NCI-H748 treated with DMSO at 0.1 percent for 48 hours (cell line): ENCODE measurements at regions not wholly inside any gene's neighbourhood (a gene's known extent, or its start where the extent isn't known, plus 50 kb on each side); places are given as distances from the start of the nearest gene placed in this dataset.

ENCODE experiments used
- DNase-seq: peaks from one replicate; lab custom pipeline; 2025; lab: John Stamatoyannopoulos, UW

DNA sequence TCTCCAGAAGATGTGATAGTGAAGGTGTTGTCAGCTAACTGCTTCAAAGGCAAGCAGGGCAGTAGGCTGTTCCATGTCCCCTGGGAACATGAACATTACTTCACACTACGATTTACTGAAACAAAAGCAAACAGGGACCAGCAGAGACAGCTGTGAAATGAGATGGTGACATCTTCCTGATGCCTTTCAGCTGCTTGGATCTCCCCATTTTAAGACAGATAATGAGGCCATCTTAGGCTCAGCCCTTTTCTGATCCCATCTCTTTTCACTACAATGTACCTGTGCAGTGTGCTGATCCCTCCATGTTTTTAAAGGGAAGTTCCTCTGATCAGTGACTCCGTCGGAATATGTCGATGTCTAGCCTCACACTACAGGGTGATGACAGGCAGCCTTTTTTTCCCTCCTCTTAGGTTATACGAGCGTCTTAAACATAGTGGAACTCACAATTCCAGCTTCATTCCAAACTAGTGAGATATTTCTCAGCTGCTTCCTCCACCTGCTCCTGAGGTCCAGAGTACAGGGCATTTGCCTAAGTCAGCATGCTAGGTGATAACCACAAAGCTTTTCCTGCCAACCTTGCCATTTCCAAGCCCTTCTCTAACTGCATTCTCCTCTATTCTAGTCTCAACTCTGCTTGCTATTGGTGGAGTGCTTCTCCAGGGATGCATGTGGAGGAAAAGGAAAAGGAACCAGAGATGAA, 87.6 kb upstream of the EGLN3 start:
- no peak for DNase-seq

DNA sequence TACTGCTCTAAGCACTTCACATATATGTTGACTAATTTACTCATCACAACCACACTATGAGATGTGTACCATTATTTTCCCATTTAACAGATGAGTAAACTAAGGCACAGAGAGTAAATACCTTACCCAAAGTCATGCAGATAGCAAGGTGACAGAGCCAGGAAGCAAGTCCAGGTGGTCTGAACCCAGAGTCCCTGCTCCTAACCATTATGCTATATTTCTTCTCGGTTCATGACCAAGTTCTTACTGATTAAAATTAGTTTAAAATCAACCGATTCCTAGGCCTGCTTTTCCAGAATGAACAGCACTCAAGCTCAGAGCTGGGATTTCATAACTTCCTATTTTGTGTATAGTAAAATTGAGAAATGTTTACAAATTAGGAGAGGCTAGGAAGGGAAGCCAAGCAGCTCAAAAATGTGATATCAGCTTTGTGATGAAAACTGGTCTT, 85.5 kb upstream of the EGLN3 start:
- no peak for DNase-seq

DNA sequence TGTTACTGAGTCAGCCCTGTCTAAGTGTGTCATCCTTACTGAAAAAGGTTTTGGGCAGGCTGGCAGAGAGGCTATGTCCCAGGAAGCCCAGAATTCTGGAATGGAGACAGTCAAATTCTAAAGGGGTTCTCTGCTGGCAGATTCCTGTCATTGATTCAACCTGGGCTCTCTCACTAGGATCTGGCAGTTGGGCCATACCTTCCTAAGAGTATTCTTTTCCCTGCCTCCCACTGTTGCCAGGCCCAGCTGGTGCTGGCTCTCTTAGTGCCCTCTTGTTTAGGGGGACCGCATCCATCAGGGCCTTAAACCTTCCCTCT, 85.0 kb upstream of the EGLN3 start:
- DNase-seq, result no peak

DNA sequence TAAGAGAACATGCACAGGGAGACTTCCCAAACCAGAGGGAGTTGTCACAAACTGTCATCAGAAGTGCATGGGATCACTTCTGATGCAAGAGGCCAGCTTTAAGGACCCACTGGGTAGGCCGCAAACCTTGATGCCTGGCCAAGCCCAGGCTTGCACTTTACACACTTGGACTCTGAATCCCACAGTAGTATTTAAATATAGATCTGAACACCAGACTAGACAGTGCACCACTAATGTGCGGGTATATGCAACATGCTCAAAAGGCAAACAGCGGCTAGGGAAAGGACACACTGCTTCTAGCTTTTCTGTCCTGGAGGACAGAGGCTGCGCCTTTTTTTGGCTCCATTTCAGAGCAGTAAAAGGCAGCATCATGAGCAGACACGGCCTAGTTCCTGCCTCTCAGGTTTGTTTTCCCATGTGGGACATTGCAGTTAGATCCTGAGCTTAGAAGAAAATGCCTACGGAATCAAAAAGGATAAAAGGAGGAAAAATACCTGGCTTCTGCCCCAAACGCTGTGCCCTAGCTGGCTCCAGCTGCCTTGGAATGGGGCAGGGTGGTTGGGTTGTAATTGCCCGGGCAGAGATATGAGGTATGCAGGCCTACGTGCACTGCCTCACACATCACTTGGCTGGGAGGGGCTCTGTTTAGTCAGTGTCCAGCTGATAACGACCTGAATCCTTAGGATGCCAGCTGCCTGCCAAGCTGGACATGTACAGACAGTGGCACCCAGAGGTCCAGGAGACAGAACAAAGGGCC, 84.5 kb upstream of the EGLN3 start:
- no peak for DNase-seq

DNA sequence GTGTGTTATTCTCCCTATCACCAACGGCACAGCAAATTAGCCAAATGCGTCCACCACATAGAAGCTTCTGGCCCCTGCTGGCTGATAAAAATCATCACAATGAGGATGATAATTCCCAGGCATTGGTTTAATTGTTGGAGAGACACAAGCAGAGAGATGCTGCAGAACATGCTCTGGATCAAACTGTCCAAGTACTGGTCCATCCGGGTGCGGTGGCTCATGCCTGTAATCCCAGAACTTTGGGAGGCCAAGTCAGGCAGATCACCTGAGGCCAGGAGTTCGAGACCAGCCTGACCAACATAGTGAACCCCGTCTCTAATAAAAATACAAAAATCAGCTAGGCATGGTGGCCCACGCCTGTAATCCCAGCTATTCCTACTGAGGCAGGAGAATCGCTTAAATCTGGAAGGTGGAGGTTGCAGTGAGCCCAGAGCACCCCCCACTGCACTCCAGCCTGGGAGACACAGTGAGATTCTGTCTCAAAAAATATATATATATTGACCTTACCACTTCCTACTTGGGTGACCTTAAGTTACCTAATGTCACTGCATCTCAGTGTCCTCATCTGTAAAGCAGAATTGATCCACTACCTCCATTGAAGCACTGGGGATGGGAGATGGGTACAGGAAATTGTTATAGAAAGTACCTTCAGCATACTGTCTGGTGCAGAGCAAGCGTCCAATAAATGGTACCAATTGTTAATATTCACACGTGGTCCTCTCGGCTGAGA, 83.7 kb upstream of the EGLN3 start:
- no peak for DNase-seq

DNA sequence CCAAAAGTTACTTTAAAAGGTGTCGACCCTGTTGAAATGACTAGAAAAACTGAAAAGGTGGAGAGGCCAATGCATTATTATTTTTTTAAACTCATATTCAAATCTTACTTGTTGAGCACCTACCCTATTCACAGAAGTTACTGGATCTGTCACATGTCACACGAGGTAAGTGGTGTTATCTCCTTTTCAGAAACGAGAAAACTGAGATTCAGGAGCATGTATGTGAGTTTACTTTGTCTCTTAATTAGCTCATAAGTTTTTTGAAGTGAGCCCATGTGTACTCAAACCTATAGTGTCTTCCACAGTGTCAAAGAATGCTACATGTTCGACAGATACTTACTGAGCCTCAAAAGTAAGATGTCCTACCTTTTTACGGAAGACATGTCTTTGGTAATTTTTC, 81.8 kb upstream of the EGLN3 start:
- DNase-seq, result no peak

DNA sequence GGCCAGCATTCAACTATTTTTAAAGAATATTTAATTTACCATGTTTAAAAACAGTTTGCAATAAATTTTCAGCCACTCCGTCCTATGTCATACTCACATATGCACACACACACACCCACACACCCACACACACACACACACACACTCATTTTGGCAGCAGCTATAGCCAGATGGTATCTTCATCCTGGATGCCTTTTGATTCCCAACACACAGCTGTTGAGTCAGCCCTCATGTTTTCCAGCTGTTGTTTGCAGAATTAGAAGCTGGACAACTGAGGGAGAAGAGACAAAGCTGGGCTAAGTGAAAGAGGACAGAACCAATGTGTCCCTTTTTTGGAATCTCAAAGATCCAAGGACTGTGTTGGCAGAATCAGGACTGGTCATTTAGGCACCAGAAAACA, 80.0 kb upstream of the EGLN3 start:
- no peak for DNase-seq

DNA sequence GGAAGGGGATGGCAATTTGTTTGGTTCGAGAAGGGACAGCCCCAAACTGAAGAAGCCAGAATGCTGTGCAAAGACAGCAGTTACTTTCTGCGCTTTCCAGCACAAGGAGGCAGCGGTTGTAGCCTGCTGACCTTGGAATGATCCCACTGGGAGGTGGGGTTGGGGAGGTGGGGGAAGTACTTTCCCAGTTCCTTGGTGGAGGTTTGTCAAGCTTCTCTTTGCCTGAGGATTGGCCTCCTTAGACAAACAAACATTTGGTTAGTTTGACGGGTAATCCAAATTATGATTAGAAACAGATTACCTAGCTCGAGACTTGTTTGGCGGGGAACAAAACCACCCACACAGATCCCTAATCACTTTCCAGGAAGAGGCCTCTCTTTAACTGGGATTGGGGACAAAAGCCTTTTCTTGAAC, 79.1 kb upstream of the EGLN3 start:
- DNase-seq, result no peak

DNA sequence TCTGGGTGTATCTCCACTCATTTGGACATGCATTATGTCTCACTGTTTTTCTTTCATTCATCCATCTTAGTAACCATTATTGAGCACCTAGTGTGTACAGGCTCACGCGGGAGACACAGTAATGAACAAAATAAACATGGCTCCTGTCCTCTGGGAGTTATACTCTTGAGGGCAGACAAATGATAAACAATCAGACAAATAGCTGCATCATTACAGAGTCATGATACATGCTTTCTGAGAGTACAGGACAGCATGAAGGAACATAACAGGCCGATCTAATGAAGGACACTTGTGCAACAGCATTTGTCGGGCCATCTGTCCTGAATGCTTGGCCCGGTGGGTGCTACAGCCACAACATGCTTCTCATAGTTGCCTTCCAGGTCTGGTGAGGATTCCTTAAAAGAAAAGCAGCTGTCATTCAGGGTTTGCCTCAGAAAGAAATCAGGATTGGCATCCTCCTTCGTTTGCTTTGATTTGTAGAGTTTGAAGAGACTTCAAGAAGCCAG, 77.2 kb upstream of the EGLN3 start:
- no peak for DNase-seq

DNA sequence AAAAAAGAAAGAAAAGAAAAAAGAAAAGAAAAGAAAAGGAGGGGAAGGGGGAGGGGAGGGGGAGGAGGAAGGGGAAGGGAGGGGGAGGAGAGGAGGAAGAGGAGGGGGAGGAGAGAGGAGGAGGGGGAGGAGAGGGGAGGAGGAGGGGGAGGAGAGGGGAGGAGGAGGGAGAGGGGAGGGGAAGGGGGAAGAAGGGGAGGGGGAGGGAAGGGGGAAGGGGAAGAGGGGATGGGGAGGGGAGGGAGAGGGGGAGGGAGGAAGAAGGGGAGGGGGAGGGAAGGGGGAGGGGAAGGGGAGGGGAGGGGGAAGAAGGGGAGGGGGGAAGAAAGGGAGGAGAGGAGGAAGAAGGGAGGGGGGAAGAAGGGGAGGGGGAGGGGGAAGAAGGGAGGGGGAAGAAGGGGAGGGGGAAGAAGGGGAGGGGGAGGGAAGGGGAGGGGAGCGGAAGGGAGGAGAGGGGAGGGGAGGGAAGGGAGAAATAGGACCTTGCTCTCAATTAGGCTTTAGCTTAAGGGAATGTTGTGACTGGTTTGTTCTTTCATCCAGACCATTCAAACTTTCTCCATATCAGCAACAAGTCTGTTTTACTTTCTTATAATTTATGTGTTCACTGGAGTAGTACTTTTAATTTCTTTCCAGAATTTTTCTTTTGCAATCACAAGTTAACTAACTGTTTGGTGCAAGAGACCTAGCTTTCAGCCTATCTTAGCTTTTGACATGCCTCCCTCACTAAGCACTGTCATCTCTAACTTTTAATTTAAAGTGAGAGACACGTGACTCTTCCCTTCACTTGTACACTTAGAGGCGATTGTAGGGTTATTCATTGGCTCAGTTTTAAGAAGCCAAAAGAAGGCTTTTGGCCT, 76.5 kb upstream of the EGLN3 start:
- no peak for DNase-seq

DNA sequence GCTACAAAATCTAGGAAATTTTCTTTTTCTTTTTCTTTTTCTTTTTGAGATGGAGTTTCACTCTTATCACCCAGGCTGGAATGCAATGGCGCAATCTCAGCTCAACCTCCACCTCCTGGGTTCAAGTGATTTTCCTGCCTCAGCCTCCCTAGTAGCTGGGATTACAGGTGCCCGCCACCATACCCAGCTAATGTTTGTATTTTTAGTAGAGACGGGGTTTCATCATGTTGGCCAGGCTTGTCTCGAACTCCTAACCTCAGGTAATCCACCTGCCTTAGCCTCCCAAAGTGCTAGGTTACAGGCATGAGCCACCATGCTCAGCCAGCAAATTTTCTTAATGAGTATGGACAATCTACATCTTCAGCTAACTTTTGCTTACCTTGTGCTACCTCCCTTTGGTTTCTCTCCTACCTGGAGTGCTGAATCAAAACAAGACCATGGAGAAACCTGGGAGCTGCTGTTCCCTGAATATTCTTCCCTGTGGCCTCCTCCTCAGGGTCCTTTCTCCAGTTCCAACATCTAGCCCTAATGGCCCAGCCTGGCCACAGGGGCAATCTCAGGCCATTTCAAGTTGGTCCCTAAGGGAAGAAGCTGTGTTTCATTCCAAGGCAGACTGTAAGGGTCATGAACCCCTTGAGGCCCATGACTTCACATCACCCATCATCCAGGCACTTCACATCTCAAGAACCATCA, 74.6 kb upstream of the EGLN3 start:
- no peak for DNase-seq

DNA sequence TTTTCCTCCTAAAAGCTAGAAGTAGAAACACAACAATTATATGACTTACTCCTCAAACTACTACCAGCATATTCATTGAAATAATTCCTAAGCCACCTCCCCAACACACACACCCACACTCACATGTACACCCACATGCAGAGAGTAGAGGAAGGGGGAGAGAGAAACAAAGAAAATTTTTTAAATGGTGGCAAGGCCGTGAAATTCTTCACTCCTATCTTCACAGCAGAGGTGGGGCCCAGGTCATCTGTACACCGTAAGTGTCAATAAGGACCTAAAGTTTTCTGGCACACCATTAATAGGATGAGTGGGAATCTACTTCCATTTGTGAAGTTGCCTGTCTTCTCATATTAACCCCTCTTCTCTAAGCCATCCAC, 73.9 kb upstream of the EGLN3 start:
- DNase-seq, result no peak

DNA sequence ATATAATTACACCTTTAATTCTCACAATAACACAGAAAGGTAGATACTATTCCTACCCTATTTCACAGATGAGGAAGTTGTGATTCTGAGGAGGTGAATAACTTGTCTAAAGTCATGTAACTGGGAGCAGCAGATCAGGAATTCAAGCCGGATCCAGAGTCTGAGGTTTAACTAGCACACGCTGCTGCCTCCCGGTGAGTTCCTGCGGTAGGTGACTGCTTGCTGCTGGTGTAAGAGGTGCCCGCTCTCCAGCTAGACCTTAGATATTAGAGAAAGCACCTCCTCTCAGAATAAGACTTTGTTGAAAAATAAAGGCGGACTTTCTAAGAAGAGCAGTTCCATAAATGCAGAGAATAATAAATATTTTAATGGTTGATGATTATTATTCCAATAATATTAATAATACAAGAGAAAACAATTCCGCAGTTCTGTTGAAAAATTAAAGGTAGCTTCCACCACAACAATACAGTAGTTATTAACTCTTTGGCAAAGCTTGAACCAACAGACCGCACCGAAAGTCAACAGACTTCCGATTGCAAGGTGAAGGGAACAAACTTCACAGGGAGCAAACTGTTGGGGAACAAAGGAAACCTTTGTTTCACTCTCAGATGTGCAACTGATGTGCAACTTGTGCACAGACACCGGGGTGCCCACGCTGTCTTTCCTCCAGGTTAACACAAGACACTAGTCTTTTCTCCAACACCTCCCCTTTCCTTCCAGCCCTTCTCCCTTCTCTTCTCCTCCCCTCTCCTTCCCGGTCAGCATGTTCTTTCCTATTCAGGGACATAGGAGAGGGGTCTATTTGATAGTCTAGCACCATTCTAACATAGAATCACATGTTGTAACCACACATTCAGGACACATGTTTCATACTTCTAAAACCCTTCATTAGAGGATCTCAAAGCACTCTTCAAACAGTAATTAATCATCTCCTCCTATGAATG, 73.2 kb upstream of the EGLN3 start:
- DNase-seq, result no peak

DNA sequence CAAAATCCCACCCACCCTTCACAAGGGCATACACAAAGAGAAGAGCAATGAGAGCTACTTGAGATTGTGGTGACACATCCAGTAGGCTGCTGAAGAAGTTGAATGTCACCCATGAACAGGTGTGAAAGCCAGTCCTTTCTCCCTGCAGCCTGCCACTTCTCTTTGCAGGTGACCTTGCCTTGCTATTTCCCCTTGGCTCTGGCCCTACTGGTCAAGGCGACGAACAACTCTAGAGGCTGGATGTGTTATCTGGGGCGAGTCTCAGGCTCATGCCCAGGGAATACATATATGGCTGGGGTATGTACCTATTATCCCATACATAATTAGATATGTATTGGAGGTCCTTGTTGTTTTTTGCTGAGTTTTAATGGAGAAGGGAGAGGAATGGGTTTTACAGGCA, 70.2 kb upstream of the EGLN3 start:
- no peak for DNase-seq

DNA sequence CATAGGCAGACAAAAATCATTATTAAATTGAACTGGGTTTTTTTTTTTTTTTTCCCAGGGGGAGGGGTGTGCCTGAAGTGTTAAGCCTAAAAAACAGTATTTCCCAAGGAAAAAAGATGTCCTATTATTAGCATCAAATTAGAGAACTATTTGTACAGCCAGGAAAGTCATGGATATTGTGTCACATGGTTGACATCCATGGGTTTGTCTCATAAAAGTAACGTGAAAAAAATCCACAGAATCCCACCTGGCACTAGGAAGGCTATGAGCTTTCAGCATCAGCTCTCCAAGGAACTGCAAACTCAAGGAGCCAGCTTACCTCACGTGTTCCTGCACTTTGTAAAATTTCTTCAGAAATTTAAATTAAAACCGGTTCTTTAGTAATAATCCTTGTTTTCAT, 69.1 kb upstream of the EGLN3 start:
- no peak for DNase-seq

DNA sequence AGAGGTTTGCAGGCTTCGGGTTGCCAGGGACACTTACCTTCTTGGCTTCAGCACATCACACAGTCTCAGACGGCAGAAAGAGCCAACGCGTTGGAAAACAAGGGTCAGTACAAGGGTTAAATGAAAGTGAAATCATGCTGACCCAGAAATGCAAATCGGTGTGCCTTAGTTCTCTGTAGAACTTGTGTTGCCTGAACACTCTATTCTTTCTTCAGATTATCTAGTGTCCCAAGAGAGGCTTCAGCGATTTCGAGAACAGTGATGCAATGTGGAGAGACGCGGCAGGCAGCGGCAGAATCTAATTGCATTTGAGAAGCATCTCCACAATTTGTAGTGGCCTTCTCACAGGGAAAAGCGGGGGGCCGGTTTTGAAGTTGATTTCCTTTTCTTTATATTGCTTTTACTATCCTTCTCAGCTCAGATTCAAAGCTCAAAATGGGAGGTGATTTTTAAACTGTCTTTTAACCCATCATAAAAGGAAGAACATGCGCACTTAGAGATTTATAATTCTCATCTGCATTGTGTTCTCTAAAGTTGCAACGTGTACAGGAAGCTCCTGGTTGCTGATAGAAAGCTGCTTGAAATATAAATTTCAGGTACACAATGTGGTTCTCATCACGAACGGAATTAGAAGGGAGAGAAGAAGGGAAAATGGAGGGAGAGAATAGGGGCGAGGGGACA, 67.8 kb upstream of the EGLN3 start:
- no peak for DNase-seq

DNA sequence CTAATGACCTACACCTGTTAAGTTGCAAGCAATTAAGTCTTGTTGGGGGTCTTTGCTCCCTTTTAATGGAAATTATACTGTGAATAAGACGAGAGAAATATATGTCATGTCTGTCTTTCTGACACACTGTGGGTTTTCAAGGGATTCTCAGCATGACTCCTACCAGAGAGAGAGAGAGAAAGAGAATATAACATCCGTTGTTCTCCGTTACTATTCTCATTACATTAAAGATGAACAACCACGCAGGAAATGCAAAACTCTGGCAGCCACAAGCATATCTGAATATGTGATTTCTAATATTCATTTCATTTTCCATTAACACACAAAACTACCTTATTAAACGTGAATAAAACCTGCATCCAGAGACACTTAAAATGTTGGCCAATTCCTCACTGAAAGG, 67.3 kb upstream of the EGLN3 start:
- no peak for DNase-seq

DNA sequence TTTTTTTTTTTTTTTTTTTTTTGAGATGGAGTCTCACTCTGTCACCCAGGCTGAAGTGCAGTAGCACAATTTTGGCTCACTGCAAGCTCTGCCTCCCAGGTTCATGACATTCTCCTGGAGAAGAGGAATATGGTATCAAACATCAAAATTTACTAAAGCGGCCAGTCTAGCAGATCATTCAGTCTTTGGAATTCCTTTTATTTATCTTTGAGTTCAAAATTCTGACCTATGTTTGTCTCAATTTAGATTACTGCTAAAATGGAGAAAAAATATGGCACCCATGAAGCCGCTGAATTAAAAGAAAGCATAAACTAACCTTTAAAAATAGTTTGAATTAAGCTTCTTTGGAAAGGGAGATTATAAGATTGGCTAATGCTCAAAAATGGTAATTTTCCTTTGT, 64.5 kb upstream of the EGLN3 start:
- no peak for DNase-seq

DNA sequence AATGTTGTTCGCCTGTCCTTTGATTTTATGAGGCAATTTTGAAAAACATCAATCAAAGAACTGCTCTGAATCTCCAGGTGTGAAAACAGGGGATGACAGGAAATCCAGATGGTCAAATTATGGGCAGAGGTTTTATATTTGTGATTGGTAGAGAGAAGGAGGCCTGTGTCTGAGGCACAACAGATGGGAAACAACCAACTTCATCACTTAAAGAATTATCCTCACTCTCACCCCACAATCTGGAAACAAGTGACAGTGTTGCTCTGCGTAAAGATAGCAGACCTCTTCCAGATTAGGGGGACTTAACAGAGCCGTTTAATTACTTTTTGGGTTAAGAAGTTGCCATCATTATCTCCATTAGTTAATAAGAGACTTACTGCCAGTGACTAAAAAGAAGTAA, 64.1 kb upstream of the EGLN3 start:
- no peak for DNase-seq

DNA sequence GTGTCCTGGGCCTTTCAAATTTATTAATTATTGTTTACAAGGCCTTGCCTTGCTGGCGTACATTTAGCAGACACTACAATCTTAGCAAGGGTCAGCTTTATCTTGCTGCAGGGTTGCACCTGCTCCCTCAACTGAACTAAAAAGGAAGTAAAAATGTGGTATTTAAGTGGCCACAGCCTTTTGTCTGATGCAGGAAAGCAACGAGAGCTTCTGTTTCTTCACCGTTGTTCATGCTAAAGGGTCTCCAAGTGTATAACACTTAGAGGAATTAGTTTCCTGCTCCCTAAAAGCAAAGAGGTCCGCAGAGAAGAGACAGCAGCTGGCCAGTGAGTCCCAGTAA, 62.8 kb upstream of the EGLN3 start:
- no peak for DNase-seq
